ENCODE measurements at regions not wholly inside any gene's neighbourhood (a gene's known extent, or its start where the extent isn't known, plus 50 kb on each side); places are given as distances from the start of the nearest gene placed in this dataset.
"Not testable (repeated sequence)": the region's sequence is repeated elsewhere in the genome, so short reads cannot be mapped to it uniquely, and the experiment has no call there.

DNA sequence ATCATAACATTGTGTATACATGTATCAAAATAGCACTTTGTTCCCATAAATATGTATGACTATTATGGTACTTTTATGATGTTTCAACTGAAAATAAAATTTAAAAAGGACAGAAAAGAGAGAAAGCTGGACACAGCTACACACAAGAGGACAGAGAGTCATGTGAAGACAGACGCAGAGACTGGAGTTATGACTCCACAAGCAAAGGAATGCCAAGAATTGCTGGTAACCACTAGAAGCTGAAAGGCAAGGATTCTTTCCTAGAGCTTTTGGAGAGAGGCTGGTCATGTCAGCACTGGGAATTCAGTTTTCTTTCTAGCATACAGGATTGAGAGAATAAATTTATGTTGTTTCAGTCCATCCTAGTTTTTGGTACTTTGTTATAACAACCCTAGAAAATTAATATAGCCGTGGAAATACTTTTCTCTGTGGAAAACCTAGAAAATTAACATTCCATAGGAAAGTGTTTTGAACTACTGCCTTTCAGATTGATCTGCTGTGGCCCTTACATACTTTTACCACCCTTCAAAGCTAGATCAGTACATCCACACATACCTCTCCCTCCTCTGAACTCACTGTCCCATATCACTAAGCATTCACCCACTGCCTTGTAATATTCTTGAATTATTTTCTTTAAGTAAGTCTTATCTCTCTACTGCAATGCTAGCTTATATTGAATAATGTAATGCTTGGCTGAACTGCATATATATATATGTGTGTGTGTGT lies 575.3 kb downstream of the IPMK start:
- no peak for DNase-seq (ENCODE audit: low read depth in 2 of 2)

DNA sequence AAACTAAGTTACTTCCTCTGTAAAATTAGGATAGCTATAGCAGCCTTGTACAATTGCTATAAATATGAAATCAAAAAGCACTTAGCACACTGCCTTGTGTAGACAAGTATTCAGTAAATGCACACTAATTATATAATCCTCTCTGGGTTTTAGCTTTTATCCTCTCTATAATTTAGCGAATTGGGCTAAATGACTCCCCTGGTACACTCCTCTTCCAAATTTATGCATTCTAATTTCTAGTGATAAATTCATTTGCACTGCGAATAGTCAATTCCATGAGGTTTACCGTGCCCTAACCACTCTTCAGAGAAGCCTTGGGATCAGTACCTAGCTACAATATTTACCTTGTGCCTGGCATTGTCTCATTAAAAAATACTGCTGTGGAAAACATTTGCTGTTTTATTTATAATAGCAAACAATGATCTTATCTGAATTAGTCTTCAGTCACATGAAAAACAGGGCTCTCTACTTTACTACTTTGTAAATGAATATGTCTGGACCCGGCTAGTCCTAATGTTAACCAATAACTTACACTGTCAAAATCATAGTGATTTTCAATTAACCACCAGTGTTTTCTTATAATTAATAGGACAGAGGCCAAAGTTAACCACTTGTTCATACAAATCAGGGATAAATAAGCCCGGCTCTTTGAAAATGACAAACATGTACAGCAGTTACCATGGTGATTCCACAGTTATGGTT lies 577.9 kb downstream of the IPMK start:
- no peak for DNase-seq (ENCODE audit: low read depth in 2 of 2)

- no peak for DNase-seq (ENCODE audit: low read depth in 2 of 2)
Observed at GRCh38 chr10:57679916-57680315, 587.8 kb downstream of the IPMK start.

DNA sequence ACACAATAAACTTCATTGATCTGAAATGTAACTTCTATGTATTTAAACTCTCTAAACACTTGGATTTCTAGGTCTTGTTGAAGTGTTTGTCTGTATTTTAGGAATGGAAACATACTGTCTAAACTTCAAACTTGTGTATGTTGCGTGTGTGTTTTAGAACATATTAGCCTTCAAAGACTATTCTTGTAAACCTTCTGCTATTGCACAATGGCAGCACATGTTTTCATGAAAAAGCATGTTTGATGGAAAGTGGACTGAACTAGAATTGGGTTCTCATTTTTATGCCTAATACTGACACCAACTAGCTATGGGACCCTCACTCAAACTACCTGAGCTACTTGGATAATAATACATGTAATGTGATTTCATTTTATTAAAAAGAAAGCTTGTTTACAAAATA lies 592.6 kb downstream of the IPMK start:
- no peak for DNase-seq (ENCODE audit: low read depth in 2 of 2)

DNA sequence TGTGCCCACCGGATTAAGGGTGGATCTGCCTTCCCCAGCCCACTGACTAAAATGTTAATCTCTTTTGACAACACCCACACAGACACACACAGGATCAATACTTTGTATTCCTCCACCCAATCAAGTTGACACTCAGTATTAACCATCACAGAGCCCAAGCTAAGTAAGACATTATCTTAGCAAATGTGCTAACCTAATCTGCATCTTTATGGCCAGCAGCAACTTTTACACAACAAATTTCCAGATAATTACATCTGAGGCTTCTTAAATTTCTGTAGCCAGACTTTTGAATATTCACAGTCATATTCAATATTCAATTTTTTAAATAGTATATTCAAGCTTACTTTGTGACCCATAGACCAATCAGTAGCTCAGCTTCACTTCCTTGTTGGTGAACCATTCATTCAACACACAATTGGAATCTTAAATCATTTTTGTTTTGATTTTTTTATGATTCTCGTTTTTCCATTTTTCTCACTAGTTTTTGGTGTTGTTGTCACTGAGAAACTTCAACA lies 594.2 kb downstream of the IPMK start:
- DNase-seq (ENCODE audit: low read depth in 2 of 2): no peak

DNA sequence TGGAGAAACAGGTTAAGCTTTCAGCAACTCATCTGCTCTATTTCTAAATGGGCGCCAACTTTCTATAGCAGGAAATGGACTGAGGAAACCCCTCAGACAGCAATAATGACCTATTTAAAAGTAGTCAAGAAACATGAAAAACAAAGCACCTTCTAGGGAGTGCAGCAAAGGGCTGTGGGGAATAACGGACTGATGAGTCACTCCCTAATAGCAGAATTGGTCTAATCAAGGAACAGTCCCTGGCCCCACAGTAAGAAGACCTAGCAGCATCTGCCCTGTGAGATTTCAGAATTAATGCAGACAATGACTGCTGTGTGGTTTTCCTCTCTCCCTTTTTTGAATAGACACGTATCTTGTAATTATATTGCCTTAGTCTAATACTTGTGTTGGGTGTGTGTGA lies 602.9 kb downstream of the IPMK start:
- DNase-seq (ENCODE audit: low read depth in 2 of 2): no peak

- no peak for DNase-seq (ENCODE audit: low read depth in 2 of 2)
Observed at GRCh38 chr10:57663401-57663800, 604.3 kb downstream of the IPMK start.

DNA sequence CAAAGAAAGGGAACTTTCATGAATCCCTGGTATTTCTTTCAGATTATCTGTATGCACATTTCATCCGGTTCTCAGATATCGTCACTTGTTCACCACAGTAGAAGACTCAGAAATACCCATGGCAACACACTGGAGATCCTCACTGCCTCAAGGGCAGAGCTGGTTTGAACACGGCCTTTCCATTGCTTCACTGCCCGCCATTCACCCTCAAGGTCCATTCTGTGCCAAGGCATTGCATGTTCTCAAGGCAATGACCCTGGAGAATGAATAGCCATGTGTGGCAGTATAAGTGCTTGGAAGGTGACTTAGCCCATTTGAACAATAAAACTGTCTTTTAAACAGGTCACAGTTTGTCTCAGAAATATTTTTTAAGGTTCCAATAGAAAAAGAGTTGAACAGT lies 606.5 kb downstream of the IPMK start:
- DNase-seq (ENCODE audit: low read depth in 2 of 2): no peak

GRCh38 chr10:57657164-57657765 lies 610.4 kb downstream of the IPMK start:
- no peak for DNase-seq (ENCODE audit: low read depth in 2 of 2)

DNA sequence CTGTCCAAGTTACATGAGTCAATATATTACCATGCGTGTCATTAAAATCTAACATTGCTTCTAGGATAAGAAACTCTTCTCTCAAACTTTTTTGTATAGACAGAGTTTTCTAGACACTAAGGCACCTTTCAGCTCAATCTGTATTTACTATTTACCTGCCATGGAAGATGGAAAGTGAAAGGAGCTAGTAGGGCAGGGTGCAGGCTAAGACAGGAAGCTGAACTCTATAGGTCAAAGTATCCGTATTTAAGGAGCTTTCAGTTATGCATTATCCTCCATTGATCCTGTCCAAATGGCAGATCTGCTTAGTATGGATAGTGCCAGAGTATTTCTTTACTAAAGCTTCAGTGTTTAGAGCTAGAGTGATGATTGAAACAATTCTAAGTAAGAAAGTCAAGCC lies 612.8 kb downstream of the IPMK start:
- DNase-seq (ENCODE audit: low read depth in 2 of 2): no peak

- not testable (repeated sequence) for DNase-seq (ENCODE audit: low read depth in 2 of 2)
Observed at GRCh38 chr10:57645108-57645507, 622.6 kb downstream of the IPMK start.

- DNase-seq (ENCODE audit: low read depth in 2 of 2): no peak
Observed at GRCh38 chr10:57638411-57638810, 629.3 kb downstream of the IPMK start.

DNA sequence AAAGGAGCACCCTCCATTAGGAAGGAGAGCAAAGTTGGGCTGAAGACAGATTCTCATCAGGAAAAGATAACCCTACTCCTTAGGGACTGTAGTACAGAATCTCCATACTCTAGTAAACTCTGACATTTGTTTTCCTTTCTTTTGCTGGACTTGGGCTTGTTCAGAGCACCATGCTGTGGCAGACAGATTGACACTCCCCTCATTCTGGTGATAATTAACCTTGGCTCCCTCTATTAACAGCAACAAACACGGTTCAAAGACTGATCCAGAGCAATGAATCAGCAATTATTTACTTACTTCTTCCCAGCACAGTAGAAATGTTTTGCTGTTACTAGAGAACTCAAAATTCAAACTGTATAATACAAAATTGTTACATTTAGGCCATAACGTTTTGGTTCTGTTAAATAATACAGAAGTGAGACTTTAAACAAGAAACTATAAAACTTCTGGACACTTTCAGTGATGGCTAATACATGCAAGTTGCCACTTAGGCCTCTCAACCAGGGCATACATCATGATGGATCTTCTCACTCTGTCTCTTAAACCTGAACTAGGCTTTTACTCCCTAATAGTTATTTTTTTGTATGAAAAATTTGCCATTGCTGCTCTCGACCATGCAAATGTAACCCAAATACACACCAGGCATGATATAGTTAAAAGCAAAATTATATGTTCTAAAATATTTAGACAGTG lies 639.0 kb downstream of the IPMK start:
- no peak for DNase-seq (ENCODE audit: low read depth in 2 of 2)

- no peak for DNase-seq (ENCODE audit: low read depth in 2 of 2)
Observed at GRCh38 chr10:57627642-57628178, 640.0 kb downstream of the IPMK start.

GRCh38 chr10:57624856-57625592 lies 642.7 kb downstream of the IPMK start:
- DNase-seq (ENCODE audit: low read depth in 2 of 2): no peak

GRCh38 chr10:57624066-57624465 lies 643.6 kb downstream of the IPMK start:
- DNase-seq (ENCODE audit: low read depth in 2 of 2): no peak

GRCh38 chr10:57621466-57621865 lies 646.2 kb downstream of the IPMK start:
- DNase-seq (ENCODE audit: low read depth in 2 of 2): no peak

GRCh38 chr10:57605948-57606485 lies 661.7 kb downstream of the IPMK start:
- no peak for DNase-seq (ENCODE audit: low read depth in 2 of 2)

DNA sequence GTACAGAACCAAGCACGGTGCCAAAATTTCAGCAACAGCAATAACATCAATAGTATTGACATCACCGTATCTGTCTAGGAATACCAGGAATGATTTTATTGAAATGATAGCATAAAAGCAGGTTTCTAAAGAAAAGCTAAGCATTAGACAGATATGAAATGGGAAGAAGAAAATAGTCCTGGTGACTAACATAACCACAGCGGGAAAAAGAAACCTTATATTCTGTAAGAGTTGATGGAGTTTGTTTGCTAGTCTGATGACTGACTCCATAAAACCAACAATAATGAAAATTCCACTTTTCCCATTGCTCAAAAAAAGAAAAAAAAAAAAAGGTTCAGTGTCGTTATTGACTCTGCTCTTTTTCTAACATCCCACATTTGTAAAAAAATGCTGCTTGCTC lies 668.3 kb downstream of the IPMK start:
- DNase-seq (ENCODE audit: low read depth in 2 of 2): no peak

- no peak for DNase-seq (ENCODE audit: low read depth in 2 of 2)
Observed at GRCh38 chr10:57593983-57594573, 673.6 kb downstream of the IPMK start.

DNA sequence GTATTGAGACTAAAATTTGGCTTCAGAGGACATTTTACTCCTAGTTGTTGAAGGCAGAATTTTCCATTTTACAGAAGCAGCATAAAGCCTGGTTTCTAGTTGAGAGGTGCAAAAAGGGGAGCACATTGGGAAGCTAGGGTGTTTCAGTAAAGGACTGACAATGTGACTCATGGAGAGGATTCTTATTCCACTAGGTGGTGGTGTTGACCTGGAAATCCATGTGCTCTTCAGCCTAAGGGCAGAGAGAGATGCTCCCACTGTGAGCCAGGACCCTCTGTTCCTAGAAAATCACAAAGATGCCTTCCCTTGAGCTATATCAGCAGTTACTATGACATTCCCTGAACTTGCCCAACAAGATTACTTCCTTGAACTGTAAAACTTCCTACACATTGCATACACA lies 687.8 kb downstream of the IPMK start:
- DNase-seq (ENCODE audit: low read depth in 2 of 2): no peak
